ENCODE measurements at regions not wholly inside any gene's neighbourhood (a gene's known extent, or its start where the extent isn't known, plus 50 kb on each side); places are given as distances from the start of the nearest gene placed in this dataset.
A peak's percentile ranks its signal among the peaks of the same experiment; 100 is the strongest.
"Not testable (repeated sequence)": the region's sequence is repeated elsewhere in the genome, so short reads cannot be mapped to it uniquely, and the experiment has no call there.

- TF ChIP-seq, protein P1, sequence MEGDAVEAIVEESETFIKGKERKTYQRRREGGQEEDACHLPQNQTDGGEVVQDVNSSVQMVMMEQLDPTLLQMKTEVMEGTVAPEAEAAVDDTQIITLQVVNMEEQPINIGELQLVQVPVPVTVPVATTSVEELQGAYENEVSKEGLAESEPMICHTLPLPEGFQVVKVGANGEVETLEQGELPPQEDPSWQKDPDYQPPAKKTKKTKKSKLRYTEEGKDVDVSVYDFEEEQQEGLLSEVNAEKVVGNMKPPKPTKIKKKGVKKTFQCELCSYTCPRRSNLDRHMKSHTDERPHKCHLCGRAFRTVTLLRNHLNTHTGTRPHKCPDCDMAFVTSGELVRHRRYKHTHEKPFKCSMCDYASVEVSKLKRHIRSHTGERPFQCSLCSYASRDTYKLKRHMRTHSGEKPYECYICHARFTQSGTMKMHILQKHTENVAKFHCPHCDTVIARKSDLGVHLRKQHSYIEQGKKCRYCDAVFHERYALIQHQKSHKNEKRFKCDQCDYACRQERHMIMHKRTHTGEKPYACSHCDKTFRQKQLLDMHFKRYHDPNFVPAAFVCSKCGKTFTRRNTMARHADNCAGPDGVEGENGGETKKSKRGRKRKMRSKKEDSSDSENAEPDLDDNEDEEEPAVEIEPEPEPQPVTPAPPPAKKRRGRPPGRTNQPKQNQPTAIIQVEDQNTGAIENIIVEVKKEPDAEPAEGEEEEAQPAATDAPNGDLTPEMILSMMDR (IDR thresholded peaks at IDR 0.05; ENCODE audit: insufficient read depth, low read length, poor library complexity, severe bottlenecking) = no peak
- Histone ChIP-seq H3K27me3 (ENCODE audit: control insufficient read depth, insufficient read depth, low read length) (no peaks in the 10 kb centered on the region), H3K36me3 (ENCODE audit: control insufficient read depth, insufficient read depth, low read length) (no peaks in the 10 kb centered on the region), H3K4me3 (ENCODE audit: low read depth, low read length) (no peak overlapping the region)
- DNase-seq (ENCODE audit: low read depth) = no peak
Measured at GRCh38 chrX:101785142-101785541, 125.5 kb upstream of the ARMCX2 start.

GRCh38 chrX:101780421-101780820 lies 120.8 kb upstream of the ARMCX2 start:
- not testable (repeated sequence) for H3K36me3 ChIP-seq (ENCODE audit: control insufficient read depth, insufficient read depth, low read length); H3K4me3 ChIP-seq (ENCODE audit: low read depth, low read length); DNase-seq (ENCODE audit: low read depth); H3K27me3 ChIP-seq (ENCODE audit: control insufficient read depth, insufficient read depth, low read length)

DNA sequence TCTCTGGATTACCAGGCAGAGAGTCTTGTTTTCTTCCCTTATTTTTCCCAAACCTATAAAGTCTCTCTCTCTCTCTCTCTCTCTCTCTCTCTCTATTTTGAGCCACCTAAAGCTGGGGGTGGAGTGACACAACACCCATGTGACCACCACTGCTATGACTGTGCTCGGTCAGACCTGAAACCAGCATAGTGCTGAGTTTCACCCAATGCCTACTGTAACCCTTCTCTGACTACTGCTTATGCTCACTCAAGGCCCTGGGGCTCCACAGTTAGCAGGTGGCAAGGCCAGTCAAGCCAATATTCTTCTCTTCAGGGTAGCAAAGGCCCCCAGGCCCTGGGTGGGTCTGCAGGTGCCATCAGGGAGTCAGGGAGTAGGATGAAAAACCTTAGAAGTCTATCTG lies 114.7 kb upstream of the ARMCX2 start:
- Histone ChIP-seq H3K4me3 (ENCODE audit: low read depth, low read length) (no peak overlapping the region), H3K36me3 (ENCODE audit: control insufficient read depth, insufficient read depth, low read length) (no peaks in the 10 kb centered on the region), H3K27me3 (ENCODE audit: control insufficient read depth, insufficient read depth, low read length) (peaks cover 2% of the 10 kb centered on the region)
- no peak for DNase-seq (ENCODE audit: low read depth)
- TF ChIP-seq, protein P1 (IDR thresholded peaks at IDR 0.05; ENCODE audit: insufficient read depth, low read length, poor library complexity, severe bottlenecking) = no peak

- no peak for DNase-seq (ENCODE audit: low read depth)
- no peaks in the 10 kb centered on the region for H3K36me3 ChIP-seq (ENCODE audit: control insufficient read depth, insufficient read depth, low read length)
- no peaks in the 10 kb centered on the region for H3K27me3 ChIP-seq (ENCODE audit: control insufficient read depth, insufficient read depth, low read length)
- H3K4me3 ChIP-seq (ENCODE audit: low read depth, low read length) = no peak overlapping the region
- TF ChIP-seq, protein P1 (IDR thresholded peaks at IDR 0.05; ENCODE audit: insufficient read depth, low read length, poor library complexity, severe bottlenecking) = no peak
Measured at GRCh38 chrX:101764538-101764937, 104.9 kb upstream of the ARMCX2 start.

- TF ChIP-seq, protein P1 (IDR thresholded peaks at IDR 0.05; ENCODE audit: insufficient read depth, low read length, poor library complexity, severe bottlenecking) = peak; percentile 41
- no peaks in the 10 kb centered on the region for H3K36me3 ChIP-seq (ENCODE audit: control insufficient read depth, insufficient read depth, low read length)
- H3K27me3 ChIP-seq (ENCODE audit: control insufficient read depth, insufficient read depth, low read length) = no peaks in the 10 kb centered on the region
- DNase-seq (ENCODE audit: low read depth) = no peak
- H3K4me3 ChIP-seq (ENCODE audit: low read depth, low read length) = no peak overlapping the region
Measured at GRCh38 chrX:101759000-101759399, 99.3 kb upstream of the ARMCX2 start.

GRCh38 chrX:101750744-101751143 lies 91.1 kb upstream of the ARMCX2 start:
- TF ChIP-seq, protein P1 (IDR thresholded peaks at IDR 0.05; ENCODE audit: insufficient read depth, low read length, poor library complexity, severe bottlenecking) = no peak
- Histone ChIP-seq H3K36me3 (ENCODE audit: control insufficient read depth, insufficient read depth, low read length) (no peaks in the 10 kb centered on the region), H3K27me3 (ENCODE audit: control insufficient read depth, insufficient read depth, low read length) (no peaks in the 10 kb centered on the region), H3K4me3 (ENCODE audit: low read depth, low read length) (no peak overlapping the region)
- DNase-seq (ENCODE audit: low read depth) = no peak
